HG03025 (cell line): ENCODE measurements at regions not wholly inside any gene's neighbourhood (a gene's known extent, or its start where the extent isn't known, plus 50 kb on each side); places are given as distances from the start of the nearest gene placed in this dataset.

Experiments used
- ATAC-seq: cut with Tn5 transposase; IDR thresholded peaks from one replicate; pipeline ENCODE4 v1.9.1; 2021; ENCODE audit warnings: mild to moderate bottlenecking, moderate library complexity; ENCODE audit not compliant: unreplicated experiment, low FRiP score

DNA sequence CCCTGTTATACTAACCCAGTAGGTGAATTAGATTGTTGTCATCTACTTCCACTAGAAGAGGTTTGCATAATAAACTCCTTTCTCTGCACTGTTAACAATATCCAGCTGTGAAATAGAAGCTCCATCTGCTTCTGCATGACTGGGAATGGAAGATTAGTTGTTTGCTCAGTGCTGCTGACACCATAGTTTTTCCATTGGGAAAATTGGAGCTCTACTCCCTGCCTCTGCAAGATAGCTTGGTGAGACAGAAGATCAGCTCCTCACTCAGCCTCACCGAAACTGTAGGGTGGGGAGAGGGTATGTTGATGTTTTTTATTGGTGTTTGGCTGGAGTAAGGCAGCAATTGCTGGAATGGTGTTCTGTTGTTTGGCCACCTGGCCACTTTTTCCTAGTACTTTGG lies 331.6 kb upstream of the ADAMTS5 start:
- no peak for ATAC-seq

- no peak for ATAC-seq
Observed at GRCh38 chr21:27293239-27293638, 326.4 kb upstream of the ADAMTS5 start.

DNA sequence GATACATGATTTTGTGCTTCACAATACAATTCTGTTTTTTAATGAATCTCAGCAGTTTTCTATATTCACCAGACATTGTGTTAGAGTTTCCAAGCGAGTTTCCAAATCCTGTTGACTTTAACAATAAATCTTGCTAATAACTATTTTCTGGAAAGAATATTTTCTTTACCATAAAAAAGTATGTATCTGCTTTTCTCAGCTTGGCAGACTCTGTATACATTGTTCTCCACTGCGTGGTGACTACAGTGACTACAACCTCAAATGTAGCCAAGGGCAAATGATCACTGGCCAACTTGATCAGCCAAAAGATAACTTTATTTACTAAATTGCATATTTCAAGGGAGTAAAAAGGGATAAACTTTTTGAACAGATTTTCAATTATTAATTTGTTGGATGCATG lies 325.9 kb upstream of the ADAMTS5 start:
- ATAC-seq = no peak

DNA sequence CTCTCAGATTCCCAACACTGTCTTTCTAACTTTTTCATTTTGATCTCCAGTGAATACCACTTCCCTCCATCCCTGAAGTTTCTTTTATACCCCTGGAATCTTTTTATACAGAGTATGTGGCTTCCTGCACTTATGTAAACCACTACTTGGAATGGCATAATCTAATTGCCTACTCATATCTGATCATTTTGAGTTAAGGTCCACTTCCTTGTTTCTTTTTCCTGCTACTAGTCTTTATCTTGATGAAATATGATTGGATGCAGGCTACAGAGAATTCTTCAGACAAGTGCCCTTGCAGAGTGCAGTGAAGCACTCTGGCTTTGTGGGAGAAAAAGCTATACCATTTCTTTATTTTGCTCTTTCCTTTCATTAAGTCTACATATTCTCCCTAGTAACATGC lies 325.3 kb upstream of the ADAMTS5 start:
- no peak for ATAC-seq

DNA sequence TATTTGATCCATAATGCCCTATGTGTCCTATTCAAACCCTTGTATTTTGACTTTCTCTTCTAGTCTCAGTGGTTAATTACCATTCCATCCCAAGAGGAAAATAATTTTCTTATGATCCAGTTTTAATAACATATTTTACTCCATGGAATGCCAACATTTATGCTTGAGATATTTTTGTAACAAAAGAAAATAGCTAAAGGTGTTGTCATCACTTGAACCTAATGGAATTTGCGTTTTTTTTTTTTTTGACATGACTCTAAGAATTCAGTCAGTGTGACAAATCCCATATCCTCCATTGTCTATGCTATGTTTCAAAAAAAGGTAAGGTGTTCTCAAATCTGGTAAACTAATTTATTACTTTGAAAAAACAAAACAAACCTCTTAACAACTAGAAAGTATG lies 324.1 kb upstream of the ADAMTS5 start:
- ATAC-seq = no peak

- no peak for ATAC-seq
Observed at GRCh38 chr21:27290028-27290427, 323.1 kb upstream of the ADAMTS5 start.

DNA sequence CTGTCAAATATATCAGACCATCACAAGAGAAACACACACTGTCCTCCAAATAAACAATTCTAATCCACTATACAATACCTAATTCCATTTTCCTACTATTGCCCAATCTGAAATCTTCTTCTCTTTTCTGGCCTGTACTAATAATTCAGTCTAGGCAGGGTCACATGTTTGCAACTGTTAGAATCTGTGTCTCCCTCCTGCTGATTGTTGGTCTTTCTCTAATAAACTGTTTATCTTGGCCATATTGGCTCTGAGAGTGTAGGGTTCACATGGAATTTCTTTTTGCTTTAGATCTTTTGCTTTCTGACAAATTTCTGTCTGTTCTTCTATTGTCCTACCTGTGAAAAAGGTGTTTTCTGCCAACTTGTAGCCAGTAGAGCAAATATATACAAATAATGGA lies 319.9 kb upstream of the ADAMTS5 start:
- no peak for ATAC-seq

DNA sequence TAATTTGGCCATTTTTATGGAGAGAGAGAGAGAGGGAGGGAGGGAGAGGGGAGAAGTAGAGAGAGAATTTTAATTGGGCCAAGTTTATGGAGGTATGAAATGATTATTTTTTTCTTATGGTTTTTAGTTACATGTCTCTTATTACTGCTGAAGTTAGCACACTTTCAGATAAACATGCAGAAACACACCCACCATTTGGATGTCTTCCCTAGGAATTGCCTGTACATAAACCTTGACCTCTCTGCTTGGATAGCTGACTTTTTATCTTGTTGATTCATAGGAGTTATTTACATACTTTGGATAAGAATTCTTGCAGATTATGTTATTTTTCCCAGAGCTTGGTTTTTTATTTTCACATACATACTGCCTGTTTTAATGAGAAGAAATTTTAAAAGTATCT lies 310.2 kb upstream of the ADAMTS5 start:
- ATAC-seq = no peak

- no peak for ATAC-seq
Observed at GRCh38 chr21:27275294-27275927, 308.5 kb upstream of the ADAMTS5 start.

GRCh38 chr21:27269644-27270043 lies 302.8 kb upstream of the ADAMTS5 start:
- ATAC-seq = no peak

GRCh38 chr21:27268290-27268689 lies 301.4 kb upstream of the ADAMTS5 start:
- ATAC-seq = no peak

DNA sequence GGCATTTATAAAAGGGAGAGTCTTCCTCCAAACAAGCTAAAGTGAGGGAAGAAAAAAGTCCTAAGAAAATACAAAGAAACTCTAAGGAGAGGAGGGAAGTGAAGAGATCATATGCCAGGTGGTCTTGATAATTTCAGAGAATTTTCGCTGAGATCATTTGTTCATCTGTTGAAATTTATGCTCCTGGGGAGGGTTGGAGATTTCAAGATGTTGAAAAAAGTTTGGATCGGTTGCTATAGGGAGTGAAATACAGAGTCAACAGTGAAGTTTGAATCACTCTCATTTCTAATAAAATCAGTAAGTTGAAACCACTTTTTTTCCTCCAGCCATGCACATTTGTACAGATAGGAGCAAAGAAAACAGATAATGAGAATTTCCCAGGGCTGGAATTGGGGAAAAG lies 299.1 kb upstream of the ADAMTS5 start:
- no peak for ATAC-seq

DNA sequence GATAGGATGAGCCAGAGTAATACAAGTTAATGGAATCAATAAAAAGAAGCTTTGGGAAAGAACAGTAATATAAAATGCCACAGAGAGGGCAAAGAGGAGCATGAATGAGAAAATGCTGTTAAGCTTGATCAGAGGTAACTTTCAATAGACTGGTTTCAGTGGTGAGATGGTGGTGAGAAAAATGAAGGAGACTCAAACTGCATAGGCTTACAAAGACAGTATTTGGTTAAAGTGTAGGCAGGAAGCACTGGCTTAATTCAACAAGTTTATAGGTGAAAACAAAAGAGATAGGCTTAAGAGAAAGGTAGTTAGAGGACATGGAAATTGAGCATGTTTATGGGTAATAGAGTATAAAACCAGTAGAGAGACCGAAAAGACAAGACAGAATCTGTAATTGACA lies 298.6 kb upstream of the ADAMTS5 start:
- ATAC-seq = no peak

DNA sequence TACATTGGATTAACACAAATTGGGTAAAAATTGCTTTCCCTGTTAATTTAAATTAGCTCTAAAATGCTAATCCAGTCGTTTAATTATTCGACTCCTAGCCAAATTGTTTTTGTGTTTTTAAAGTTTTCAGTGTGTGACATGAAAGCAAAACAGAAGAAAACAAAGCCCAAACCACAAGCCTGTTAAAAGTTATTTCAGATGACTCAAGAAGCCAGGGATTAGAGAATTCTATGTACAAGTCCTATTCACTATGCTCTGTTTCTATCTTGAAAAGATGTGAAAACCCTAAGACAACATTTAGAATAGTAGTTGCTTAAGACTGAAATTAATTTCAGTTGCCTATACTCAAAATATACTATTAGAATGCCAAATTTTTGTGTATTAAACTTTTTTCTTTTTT lies 294.8 kb upstream of the ADAMTS5 start:
- ATAC-seq = no peak

DNA sequence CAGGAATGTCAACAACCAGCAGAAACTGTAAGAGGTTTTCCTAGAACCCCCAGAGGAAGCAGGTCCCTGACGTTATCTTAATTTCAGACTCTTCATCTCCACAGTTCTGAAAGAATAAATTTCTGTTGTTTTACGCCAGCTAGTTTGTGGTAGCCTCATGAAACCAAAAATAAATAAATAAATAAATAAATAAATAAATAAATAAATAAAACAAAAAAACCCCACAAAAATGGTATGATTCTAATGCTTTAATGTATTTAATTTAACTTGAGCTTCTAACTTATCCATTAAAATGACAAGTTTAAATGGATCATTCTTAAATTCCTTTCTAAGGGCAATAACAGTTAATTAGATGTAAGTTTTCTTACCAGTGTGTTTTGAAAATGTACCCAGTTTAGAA lies 293.8 kb upstream of the ADAMTS5 start:
- no peak for ATAC-seq

- ATAC-seq = no peak
Observed at GRCh38 chr21:27258742-27259448, 292.0 kb upstream of the ADAMTS5 start.

DNA sequence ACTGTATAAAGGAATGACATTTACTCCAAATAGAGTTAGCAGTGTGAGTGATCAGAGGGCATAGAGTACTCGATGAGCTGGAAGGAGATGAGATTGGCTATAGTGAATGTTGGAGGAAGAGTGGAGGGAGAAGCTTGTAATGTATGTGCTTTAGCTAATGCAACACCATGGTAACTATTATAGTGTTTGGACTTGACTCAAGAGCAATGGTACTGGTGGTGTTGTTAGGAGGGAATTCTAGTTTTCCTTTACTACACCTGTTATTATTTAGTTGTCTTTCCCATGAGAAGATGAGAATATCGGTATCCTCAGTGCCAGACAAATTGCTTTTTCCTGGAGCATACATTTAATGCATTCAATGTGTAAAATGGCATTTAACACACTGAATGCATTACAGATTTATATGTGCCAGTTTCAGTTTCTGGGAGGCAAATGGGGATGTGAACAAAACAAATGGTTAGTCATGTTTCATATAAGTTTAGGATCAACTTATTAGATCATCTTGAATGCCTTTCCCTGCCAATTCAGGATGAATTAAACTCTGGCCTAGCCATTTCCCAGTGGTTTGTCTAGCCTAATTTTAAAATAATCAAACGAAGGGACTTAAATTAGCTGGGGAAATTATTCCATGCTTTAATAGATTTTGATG lies 291.1 kb upstream of the ADAMTS5 start:
- no peak for ATAC-seq

GRCh38 chr21:27257226-27257625 lies 290.3 kb upstream of the ADAMTS5 start:
- no peak for ATAC-seq

GRCh38 chr21:27251752-27252151 lies 284.9 kb upstream of the ADAMTS5 start:
- no peak for ATAC-seq

GRCh38 chr21:27250366-27250765 lies 283.5 kb upstream of the ADAMTS5 start:
- no peak for ATAC-seq

DNA sequence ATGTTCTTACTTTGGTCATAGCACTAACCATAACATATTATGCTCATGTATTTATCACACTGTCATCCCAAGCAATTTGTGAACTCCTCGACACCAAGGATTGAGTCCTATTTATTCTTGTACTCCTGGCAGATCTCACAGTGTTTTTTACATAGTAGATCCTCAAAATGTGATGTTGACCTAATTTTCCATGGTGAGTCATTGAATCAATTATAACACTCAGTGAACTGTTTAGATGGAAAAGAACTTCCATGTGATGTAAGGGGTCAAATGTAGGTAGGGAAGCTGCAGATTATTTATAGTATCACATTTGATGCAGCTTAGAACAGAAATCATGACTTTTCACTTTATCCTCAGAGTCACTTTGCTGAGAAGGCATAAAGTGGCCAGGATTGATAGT lies 281.9 kb upstream of the ADAMTS5 start:
- no peak for ATAC-seq

- ATAC-seq = no peak
Observed at GRCh38 chr21:27246741-27247140, 279.9 kb upstream of the ADAMTS5 start.
